H1 (cell line): ENCODE measurements at regions not wholly inside any gene's neighbourhood (a gene's known extent, or its start where the extent isn't known, plus 50 kb on each side); places are given as distances from the start of the nearest gene placed in this dataset.
A peak's percentile ranks its signal among the peaks of the same experiment; 100 is the strongest.

Experiments
- CTCF ChIA-PET: fragments of 300-600 bp; sonication (Branson Sonifier 250); formaldehyde crosslinking; loops from one replicate; lab custom pipeline; 2021; ENCODE audit not compliant: partially characterized antibody; lab: Charles Lee
- POLR2A ChIA-PET: fragments of 300-600 bp; sonication (Branson Sonifier 250); formaldehyde crosslinking; loops from one replicate; lab custom pipeline; 2021; ENCODE audit warnings: inconsistent platforms; ENCODE audit not compliant: partially characterized antibody; lab: Charles Lee
- DNase-seq, 2 experiments: peaks; one replicate each; pipeline versions ENCODE4 v3.0.0 to v3.0.0-alpha.2; 2010 to 2022; ENCODE audit warnings: low spot score in 2 of 2, low read depth in 1 of 2, mixed read lengths in 1 of 2
- FAIRE-seq: peaks from 2 replicates; lab custom pipeline; 2011; peaks lifted over from hg19 to GRCh38; lab: Jason Lieb, UNC
- H2AFZ ChIP-seq: 2 replicates; pipeline ENCODE4 v1.8.1; 2012; ENCODE audit warnings: low read length, inconsistent platforms
- H2AK5ac ChIP-seq: 2 replicates; pipeline ENCODE4 v1.6.1; 2013; ENCODE audit warnings: low read depth, low read length
- H2BK120ac ChIP-seq: replicated peaks from 2 replicates; pipeline ENCODE3; 2013; ENCODE audit warnings: low read depth, low read length, inconsistent platforms
- H2BK12ac ChIP-seq: 2 replicates; pipeline ENCODE4 v1.6.1; 2013; ENCODE audit warnings: low read depth, low read length
- H2BK15ac ChIP-seq: 2 replicates; pipeline ENCODE4 v1.6.1; 2013; ENCODE audit warnings: low read length
- H2BK20ac ChIP-seq: 2 replicates; pipeline ENCODE4 v1.6.1; 2013; ENCODE audit warnings: low read length
- H2BK5ac ChIP-seq: 2 replicates; pipeline ENCODE4 v1.6.1; 2013; ENCODE audit warnings: low read depth, low read length
- H3K14ac ChIP-seq: 2 replicates; pipeline ENCODE4 v1.6.1; 2013; ENCODE audit warnings: inconsistent platforms; ENCODE audit not compliant: insufficient read length
- H3K18ac ChIP-seq: 2 replicates; pipeline ENCODE4 v1.6.1; 2013; ENCODE audit warnings: low read length; ENCODE audit errors: extremely low read depth
- H3K23ac ChIP-seq: 2 replicates; pipeline ENCODE4 v1.6.1; 2013; ENCODE audit warnings: inconsistent platforms; ENCODE audit not compliant: insufficient read length
- H3K23me2 ChIP-seq: 2 replicates; pipeline ENCODE4 v1.6.1; 2013; ENCODE audit warnings: low read depth, low read length
- H3K27ac ChIP-seq: 2 replicates; pipeline ENCODE4 v1.6.1; 2011; ENCODE audit warnings: low read depth, low read length, inconsistent platforms
- H3K27me3 ChIP-seq, 4 experiments: replicated peaks in 1 of 4; 1 replicate in 1 of 4; 2 replicates in 3 of 4; pipeline versions ENCODE4 v1.6.1 to v1.8.1; 2011 to 2013; ENCODE audit warnings: low read length in 3 of 4, mild to moderate bottlenecking in 3 of 4, inconsistent platforms in 2 of 4, mixed read lengths in 2 of 4, moderate library complexity in 1 of 4; ENCODE audit not compliant: control insufficient read depth in 3 of 4, insufficient read depth in 3 of 4; ENCODE audit errors: extremely low read depth in 1 of 4
- H3K36me3 ChIP-seq, 4 experiments: 2 replicates each; pipeline versions ENCODE4 v1.6.1 to v1.8.1; 2011 to 2013; ENCODE audit warnings: mild to moderate bottlenecking in 4 of 4, low read length in 3 of 4, moderate library complexity in 2 of 4, control low read depth in 1 of 4, inconsistent platforms in 1 of 4; ENCODE audit not compliant: insufficient read depth in 4 of 4, control insufficient read depth in 2 of 4
- H3K4ac ChIP-seq: replicated peaks from 2 replicates; pipeline ENCODE3; 2013; ENCODE audit warnings: low read length, low read depth, mixed read lengths, inconsistent platforms; ENCODE audit not compliant: insufficient read length
- H3K4me1 ChIP-seq, 4 experiments: replicated peaks in 1 of 4; 1 replicate in 1 of 4; 2 replicates in 3 of 4; pipeline versions ENCODE4 v1.6.1 to v1.8.1; 2011 to 2013; ENCODE audit warnings: low read length in 3 of 4, inconsistent platforms in 2 of 4, mixed read lengths in 1 of 4; ENCODE audit not compliant: insufficient read depth in 4 of 4, control insufficient read depth in 3 of 4
- H3K4me2 ChIP-seq, 2 experiments: 2 replicates each; pipeline versions ENCODE4 v1.6.1 to v1.8.1; 2011 to 2013; ENCODE audit warnings: low read depth in 2 of 2, low read length in 2 of 2, control low read depth in 1 of 2, inconsistent platforms in 1 of 2, mild to moderate bottlenecking in 1 of 2; ENCODE audit not compliant: insufficient read depth in 1 of 2
- H3K4me3 ChIP-seq, 4 experiments: fragments of 200-600, 300-600 bp in 1 of 4; sonication (generic), shearing (Covaris generic), sonication (Bioruptor Twin) in 1 of 4; 2 replicates each; pipeline versions ENCODE4 v1.5.1 to v1.8.1; 2011 to 2016; ENCODE audit warnings: low read length in 4 of 4, low read depth in 3 of 4, control low read depth in 2 of 4, inconsistent platforms in 2 of 4, mild to moderate bottlenecking in 2 of 4, mixed read lengths in 1 of 4, moderate library complexity in 1 of 4; ENCODE audit not compliant: insufficient read depth in 2 of 4; ENCODE audit errors: extremely low read depth in 1 of 4
- H3K56ac ChIP-seq: replicated peaks from 2 replicates; pipeline ENCODE3; 2013; ENCODE audit warnings: low read depth, mild to moderate bottlenecking, mixed read lengths, low read length, inconsistent platforms; ENCODE audit not compliant: insufficient read length
- H3K79me1 ChIP-seq: 2 replicates; pipeline ENCODE4 v1.6.1; 2013; ENCODE audit warnings: low read depth, low read length, control low read depth
- H3K79me2 ChIP-seq, 2 experiments: 2 replicates each; pipeline versions ENCODE4 v1.6.1 to v1.8.1; 2012 to 2013; ENCODE audit warnings: low read length in 2 of 2, mild to moderate bottlenecking in 2 of 2, inconsistent platforms in 1 of 2; ENCODE audit not compliant: insufficient read depth in 2 of 2, control insufficient read depth in 1 of 2
- H3K9ac ChIP-seq, 4 experiments: replicated peaks in 1 of 4; 1 replicate in 1 of 4; 2 replicates in 3 of 4; pipeline versions ENCODE4 v1.6.1 to v1.8.1; 2011 to 2013; ENCODE audit warnings: low read depth in 3 of 4, low read length in 3 of 4, control low read depth in 2 of 4, mild to moderate bottlenecking in 2 of 4, moderate library complexity in 2 of 4, inconsistent platforms in 1 of 4; ENCODE audit errors: extremely low read depth in 1 of 4
- H3K9me3 ChIP-seq, 2 experiments: 2 replicates each; pipeline versions ENCODE4 v1.6.1 to v1.8.1; 2012 to 2013; ENCODE audit warnings: mild to moderate bottlenecking in 2 of 2, moderate library complexity in 2 of 2, control low read depth in 1 of 2, inconsistent platforms in 1 of 2, low read depth in 1 of 2, low read length in 1 of 2, mixed read lengths in 1 of 2; ENCODE audit not compliant: insufficient read depth in 2 of 2
- H4K20me1 ChIP-seq, 2 experiments: replicated peaks in 1 of 2; 2 replicates each; pipeline versions ENCODE3 to v1.8.1; 2011 to 2013; ENCODE audit warnings: inconsistent platforms in 2 of 2, low read length in 2 of 2, mild to moderate bottlenecking in 1 of 2; ENCODE audit not compliant: insufficient read depth in 2 of 2, control insufficient read depth in 1 of 2
- H4K5ac ChIP-seq: 2 replicates; pipeline ENCODE4 v1.6.1; 2013; ENCODE audit warnings: low read length, low read depth, mixed read lengths, inconsistent platforms; ENCODE audit not compliant: insufficient read length
- H4K8ac ChIP-seq: 2 replicates; pipeline ENCODE4 v1.8.0; 2013; ENCODE audit warnings: mild to moderate bottlenecking, moderate library complexity, low read length, inconsistent platforms; ENCODE audit not compliant: insufficient read depth; ENCODE audit errors: extremely low read depth
- H4K91ac ChIP-seq: replicated peaks from 2 replicates; pipeline ENCODE3; 2013; ENCODE audit warnings: low read length, mixed read lengths, inconsistent platforms; ENCODE audit not compliant: insufficient read length
- ATF2 ChIP-seq: IDR thresholded peaks from 2 replicates; pipeline ENCODE4 v1.6.1; 2012; ENCODE audit warnings: low read length, inconsistent platforms
- CTBP2 ChIP-seq: IDR thresholded peaks from 2 replicates; pipeline ENCODE4 v1.7.0; 2011; ENCODE audit warnings: borderline replicate concordance, mild to moderate bottlenecking, moderate library complexity, mixed read lengths, low read length; ENCODE audit not compliant: insufficient read depth, insufficient read length
- E2F6 ChIP-seq: IDR thresholded peaks from 2 replicates; pipeline ENCODE4 v1.6.1; 2012; ENCODE audit warnings: inconsistent platforms
- GTF2F1 ChIP-seq: IDR thresholded peaks from 2 replicates; pipeline ENCODE4 v1.6.1; 2012; ENCODE audit warnings: low read depth, low read length, improper control_type of control experiment, borderline replicate concordance
- JUND ChIP-seq: IDR thresholded peaks from 2 replicates; pipeline ENCODE4 v1.6.1; 2011; ENCODE audit warnings: mild to moderate bottlenecking, improper control_type of control experiment, low read length
- PHF8 ChIP-seq: fragments of 200-600 bp; sonication (generic); conservative IDR thresholded peaks from 2 replicates; pipeline ENCODE4 v1.7.1; 2012; ENCODE audit warnings: low read depth, mild to moderate bottlenecking, inconsistent platforms, low read length, moderate library complexity
- RNF2 ChIP-seq: fragments of 200-900, 300-1000 bp; sonication (generic); IDR thresholded peaks from 2 replicates; pipeline ENCODE4 v1.7.1; 2016; ENCODE audit warnings: borderline replicate concordance, low read depth, mild to moderate bottlenecking, antibody characterized with exemption, low read length; ENCODE audit not compliant: poor library complexity, severe bottlenecking; ENCODE audit errors: missing control alignments
- SAP30 ChIP-seq: fragments of 300-600 bp; sonication (generic); IDR thresholded peaks from 2 replicates; pipeline ENCODE4 v1.7.1; 2012; ENCODE audit warnings: low read length, moderate library complexity, mild to moderate bottlenecking, inconsistent platforms; ENCODE audit not compliant: insufficient read depth, insufficient replicate concordance
- SP1 ChIP-seq: IDR thresholded peaks from 2 replicates; pipeline ENCODE4 v1.6.1; 2011; ENCODE audit warnings: low read depth, low read length
- WGBS, 2 experiments: shearing (Covaris generic) in 1 of 2; methylation state at CpG; one replicate each; pipeline versions ENCODE4 v1.1.6 to v1.1.7; 2013 to 2015; ENCODE audit warnings: low lambda C conversion rate in 2 of 2, mixed read lengths in 2 of 2, inconsistent platforms in 1 of 2, low coverage in 1 of 2, missing lambda C conversion rate in 1 of 2; ENCODE audit not compliant: insufficient replicate concordance in 2 of 2, insufficient coverage in 1 of 2, insufficient read length in 1 of 2; ENCODE audit errors: extremely low coverage in 1 of 2, missing lambda C conversion rate in 1 of 2; 5-methylcytosine and 5-hydroxymethylcytosine counted together

- H3K27ac ChIP-seq: no peak overlapping the region
- no peak overlapping the region for H3K18ac ChIP-seq
- no peaks in the 10 kb centered on the region; a peak in 1 of 8 replicates for H3K36me3 ChIP-seq
- ChIA-PET CTCF (interaction anchor here (0.6 kb wide), 1 partner anchor 19 kb away, joined by 3 read pairs; no protein-coding TSS in a partner anchor), POLR2A (no interaction called here)
- H3K9ac ChIP-seq: no peak overlapping the region
- no peak overlapping the region for H3K23ac ChIP-seq
- no peak for FAIRE-seq
- H3K9me3 ChIP-seq: no peaks in the 10 kb centered on the region
- no peak overlapping the region for H4K8ac ChIP-seq
- 86% methylated on average over 2 of the region's 2 CpGs; no CpG with 5 or more reads in 1 of the 2 experiments for WGBS, 2 experiments
- no peaks in the 10 kb centered on the region for H3K23me2 ChIP-seq
- H3K79me1 ChIP-seq: no peaks in the 10 kb centered on the region
- H3K79me2 ChIP-seq: no peaks in the 10 kb centered on the region
- H2AK5ac ChIP-seq: no peak overlapping the region
- H2BK120ac ChIP-seq: no peak overlapping the region
- H3K14ac ChIP-seq: peak overlapping the region; percentile 16
- H3K4ac ChIP-seq: no peak overlapping the region
- no peak overlapping the region for H3K4me3 ChIP-seq
- no peak for DNase-seq
- no peak overlapping the region for H2BK5ac ChIP-seq
- no peak overlapping the region for H4K5ac ChIP-seq
- no peak overlapping the region for H3K56ac ChIP-seq
- H2BK20ac ChIP-seq: no peak overlapping the region
- no peaks in the 10 kb centered on the region for H4K20me1 ChIP-seq
- H3K4me1 ChIP-seq: no peaks in the 10 kb centered on the region
- no peaks in the 10 kb centered on the region for H3K27me3 ChIP-seq
- 0 out of 2 replicates have a peak overlapping the region, but pooled peaks have one; percentile 25 for H2AFZ ChIP-seq
- no peak overlapping the region for H4K91ac ChIP-seq
- no peak overlapping the region for H3K4me2 ChIP-seq
- H2BK12ac ChIP-seq: no peak overlapping the region
- H2BK15ac ChIP-seq: no peak overlapping the region
- TF ChIP-seq ATF2: no peak
- TF ChIP-seq GTF2F1: no peak
- TF ChIP-seq PHF8: no peak
- TF ChIP-seq JUND: no peak
- TF ChIP-seq RNF2: no peak
- no peak for TF ChIP-seq SP1
- no peak for TF ChIP-seq SAP30
- no peak for TF ChIP-seq E2F6
- no peak for TF ChIP-seq CTBP2
Measured at GRCh38 chr4:158079661-158080060, 93.2 kb downstream of the GASK1B start.
